Uterus (tissue), 2 donors: ENCODE measurements at regions not wholly inside any gene's neighbourhood (a gene's known extent, or its start where the extent isn't known, plus 50 kb on each side); places are given as distances from the start of the nearest gene placed in this dataset.

Experiments
- CTCF ChIP-seq, 4 experiments: fragments of 200-600 bp in 2 of 4; fragments of 450-650 bp in 2 of 4; sonication (generic) in 2 of 4; IDR thresholded peaks; one replicate each; pipeline ENCODE4 v1.5.1; 2016 to 2019; ENCODE audit warnings: antibody characterized with exemption in 4 of 4, mild to moderate bottlenecking in 2 of 4, moderate library complexity in 1 of 4
- POLR2A ChIP-seq, 2 donors: fragments of 450-650 bp; IDR thresholded peaks; one replicate each; pipeline ENCODE4 v1.6.1; 2016; ENCODE audit warnings: antibody characterized with exemption in 2 of 2, mild to moderate bottlenecking in 1 of 2, moderate library complexity in 1 of 2

- TF ChIP-seq CTCF (IDR thresholded peaks at IDR 0.05) (no peak), POLR2A (IDR thresholded peaks at IDR 0.05) (no peak)
These were observed 339.2 kb upstream of the SALL3 start for GRCh38 chr18:78640246-78640995.
